CD4-positive, alpha-beta memory T cell (primary cell): ENCODE measurements at regions not wholly inside any gene's neighbourhood (a gene's known extent, or its start where the extent isn't known, plus 50 kb on each side); places are given as distances from the start of the nearest gene placed in this dataset.

ENCODE experiments used
- CTCF ChIA-PET: fragments of 350-600 bp; sonication (Branson Sonifier 250); formaldehyde crosslinking; loops from one replicate; lab custom pipeline; 2021; ENCODE audit warnings: inconsistent platforms; ENCODE audit not compliant: partially characterized antibody; lab: Charles Lee
- POLR2A ChIA-PET: fragments of 350-600 bp; sonication (Branson Sonifier 250); formaldehyde crosslinking; loops from one replicate; lab custom pipeline; 2021; ENCODE audit not compliant: partially characterized antibody; lab: Charles Lee
- DNase-seq, 5 donors: peaks; one replicate each; pipeline versions ENCODE4 v3.0.0 to v3.0.0-alpha.2; 2020 to 2022; ENCODE audit warnings: mixed read lengths in 1 of 5
- H3K27ac ChIP-seq: one replicate; pipeline ENCODE4 v1.7.0; 2013; ENCODE audit warnings: low read depth, low read length
- H3K27me3 ChIP-seq: 2 replicates; pipeline ENCODE4 v1.7.0; 2013; ENCODE audit warnings: mild to moderate bottlenecking, low read length, moderate library complexity; ENCODE audit not compliant: insufficient read depth
- H3K36me3 ChIP-seq: 2 replicates; pipeline ENCODE4 v1.7.0; 2013; ENCODE audit warnings: mild to moderate bottlenecking, low read length, moderate library complexity; ENCODE audit not compliant: insufficient read depth
- H3K4me1 ChIP-seq: 2 replicates; pipeline ENCODE4 v1.7.0; 2013; ENCODE audit warnings: mild to moderate bottlenecking, low read length, moderate library complexity; ENCODE audit not compliant: insufficient read depth
- H3K4me3 ChIP-seq, 2 donors: one replicate each; pipeline ENCODE4 v1.7.0; 2013; ENCODE audit warnings: low read length in 2 of 2, mild to moderate bottlenecking in 1 of 2
- H3K9me3 ChIP-seq, 2 donors: one replicate each; pipeline ENCODE4 v1.7.0; 2013; ENCODE audit warnings: low read length in 2 of 2, control low read depth in 1 of 2; ENCODE audit not compliant: control insufficient read depth in 1 of 2
- H3K27ac Mint-ChIP-seq, 7 donors: one replicate each; pipeline ENCODE4 v1.8.0; 2020 to 2021; ENCODE audit warnings: mixed read lengths in 7 of 7, mild to moderate bottlenecking in 6 of 7, inconsistent platforms in 3 of 7, moderate library complexity in 3 of 7
- H3K27me3 Mint-ChIP-seq, 2 donors: one replicate each; pipeline ENCODE4 v1.8.0; 2020 to 2021; ENCODE audit warnings: mixed read lengths in 2 of 2
- H3K36me3 Mint-ChIP-seq, 2 donors: one replicate each; pipeline ENCODE4 v1.8.0; 2020 to 2021; ENCODE audit warnings: mixed read lengths in 2 of 2, inconsistent platforms in 1 of 2, mild to moderate bottlenecking in 1 of 2
- H3K4me1 Mint-ChIP-seq, 4 donors: one replicate each; pipeline ENCODE4 v1.8.0; 2020 to 2021; ENCODE audit warnings: mixed read lengths in 4 of 4, mild to moderate bottlenecking in 1 of 4
- H3K4me3 Mint-ChIP-seq, 8 donors: one replicate each; pipeline ENCODE4 v1.8.0; 2020 to 2021; ENCODE audit warnings: mixed read lengths in 8 of 8, mild to moderate bottlenecking in 7 of 8, moderate library complexity in 6 of 8, inconsistent platforms in 3 of 8
- H3K9me3 Mint-ChIP-seq, 8 donors: one replicate each; pipeline ENCODE4 v1.8.0; 2020 to 2021; ENCODE audit warnings: mixed read lengths in 8 of 8, mild to moderate bottlenecking in 5 of 8, inconsistent platforms in 3 of 8, moderate library complexity in 1 of 8
- intact Hi-C: fragments of 100-400 bp; cut with micrococcal nuclease; formaldehyde crosslinking; loops from one replicate; pipeline ENCODE4 v1.15.1; 2023

DNA sequence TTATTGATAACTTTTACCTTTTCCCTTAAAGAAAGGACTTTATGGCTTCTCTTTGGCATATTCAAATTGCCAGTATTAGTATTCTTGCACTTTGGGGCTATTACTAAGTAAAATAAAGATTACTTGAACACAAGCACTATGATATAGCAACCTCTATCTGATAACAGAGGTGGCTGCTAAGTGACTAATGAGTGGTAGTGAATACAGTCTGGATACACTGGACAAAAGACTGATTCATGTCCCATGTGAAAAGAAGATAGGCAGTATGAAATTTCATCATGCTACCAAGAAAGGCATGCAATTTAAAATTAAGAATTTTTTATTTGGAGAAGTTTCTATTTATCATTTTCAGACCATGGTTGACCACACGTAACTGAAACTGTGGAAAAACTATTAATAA is 399.9 kb downstream of the FSCB start:
- Mint-ChIP-seq H3K4me1 (no peaks in the 10 kb centered on the region), H3K9me3 (peaks cover 0 to 18% (median 6%) of the 10 kb centered on the region in 8 donors), H3K27me3 (no peaks in the 10 kb centered on the region), H3K4me3 (no peak overlapping the region), H3K27ac (no peak overlapping the region), H3K36me3 (no peaks in the 10 kb centered on the region)
- H3K9me3 ChIP-seq = no peaks in the 10 kb centered on the region
- no peaks in the 10 kb centered on the region for H3K27me3 ChIP-seq
- H3K4me1 ChIP-seq = no peaks in the 10 kb centered on the region
- DNase-seq = no peak
- ChIA-PET POLR2A (no interaction called here), CTCF (no interaction called here)
- intact Hi-C loops = no loop called here
- H3K4me3 ChIP-seq = no peak overlapping the region
- H3K27ac ChIP-seq = no peak overlapping the region
- H3K36me3 ChIP-seq = no peaks in the 10 kb centered on the region

- H3K4me3 Mint-ChIP-seq = no peak overlapping the region
- H3K4me1 Mint-ChIP-seq = no peaks in the 10 kb centered on the region
- DNase-seq = no peak
- intact Hi-C loops = no loop called here
- ChIA-PET CTCF (no interaction called here), POLR2A (no interaction called here)
- no peaks in the 10 kb centered on the region for H3K27me3 Mint-ChIP-seq
- no peaks in the 10 kb centered on the region for H3K4me1 ChIP-seq
- no peaks in the 10 kb centered on the region for H3K36me3 Mint-ChIP-seq
- H3K27me3 ChIP-seq = no peaks in the 10 kb centered on the region
- no peaks in the 10 kb centered on the region for H3K9me3 ChIP-seq
- H3K36me3 ChIP-seq = no peaks in the 10 kb centered on the region
- H3K27ac Mint-ChIP-seq = no peak overlapping the region
- peaks cover 2 to 12% (median 10%) of the 10 kb centered on the region in 8 donors for H3K9me3 Mint-ChIP-seq
- no peak overlapping the region for H3K27ac ChIP-seq
- no peak overlapping the region for H3K4me3 ChIP-seq
These were observed 407.2 kb downstream of the FSCB start for GRCh38 chr14:44099743-44100488.

- intact Hi-C loops = no loop called here
- Histone ChIP-seq H3K27ac (no peak overlapping the region), H3K4me3 (no peak overlapping the region), H3K27me3 (no peaks in the 10 kb centered on the region), H3K4me1 (no peaks in the 10 kb centered on the region), H3K36me3 (no peaks in the 10 kb centered on the region), H3K9me3 (no peaks in the 10 kb centered on the region)
- POLR2A ChIA-PET = no interaction called here
- Mint-ChIP-seq H3K27me3 (no peaks in the 10 kb centered on the region), H3K4me3 (no peak overlapping the region), H3K4me1 (no peaks in the 10 kb centered on the region), H3K36me3 (no peaks in the 10 kb centered on the region), H3K9me3 (peaks cover 2 to 16% (median 10%) of the 10 kb centered on the region in 8 donors), H3K27ac (no peak overlapping the region)
- CTCF ChIA-PET = no interaction called here
- no peak for DNase-seq
These were observed 425.9 kb downstream of the FSCB start for GRCh38 chr14:44081146-44081545.

GRCh38 chr14:44070046-44070445 is 437.0 kb downstream of the FSCB start:
- Histone ChIP-seq H3K27ac (no peak overlapping the region), H3K4me3 (no peak overlapping the region), H3K9me3 (no peaks in the 10 kb centered on the region), H3K27me3 (no peaks in the 10 kb centered on the region), H3K36me3 (no peaks in the 10 kb centered on the region), H3K4me1 (no peaks in the 10 kb centered on the region)
- Mint-ChIP-seq H3K4me3 (no peak overlapping the region), H3K27ac (no peak overlapping the region), H3K4me1 (no peaks in the 10 kb centered on the region), H3K9me3 (peaks cover 0 to 6% (median 0%) of the 10 kb centered on the region in 8 donors), H3K36me3 (no peaks in the 10 kb centered on the region), H3K27me3 (no peaks in the 10 kb centered on the region)
- POLR2A ChIA-PET = no interaction called here
- DNase-seq = no peak
- CTCF ChIA-PET = no interaction called here
- intact Hi-C loops = no loop called here

GRCh38 chr14:44053422-44053821 is 453.7 kb downstream of the FSCB start:
- no peak overlapping the region for H3K27ac Mint-ChIP-seq
- Histone ChIP-seq H3K4me1 (no peaks in the 10 kb centered on the region), H3K4me3 (no peak overlapping the region), H3K27me3 (no peaks in the 10 kb centered on the region), H3K36me3 (no peaks in the 10 kb centered on the region), H3K9me3 (no peaks in the 10 kb centered on the region), H3K27ac (no peak overlapping the region)
- H3K9me3 Mint-ChIP-seq = peaks cover 0 to 20% (median 6%) of the 10 kb centered on the region in 8 donors
- intact Hi-C loops = no loop called here
- ChIA-PET POLR2A (no interaction called here), CTCF (no interaction called here)
- H3K4me3 Mint-ChIP-seq = no peak overlapping the region
- H3K36me3 Mint-ChIP-seq = no peaks in the 10 kb centered on the region
- no peak for DNase-seq
- H3K27me3 Mint-ChIP-seq = no peaks in the 10 kb centered on the region
- no peaks in the 10 kb centered on the region for H3K4me1 Mint-ChIP-seq

- H3K27ac Mint-ChIP-seq = no peak overlapping the region
- Histone ChIP-seq H3K36me3 (no peaks in the 10 kb centered on the region), H3K4me3 (no peak overlapping the region), H3K4me1 (no peaks in the 10 kb centered on the region), H3K9me3 (no peaks in the 10 kb centered on the region), H3K27ac (no peak overlapping the region), H3K27me3 (no peaks in the 10 kb centered on the region)
- no peak overlapping the region for H3K4me3 Mint-ChIP-seq
- no peaks in the 10 kb centered on the region for H3K4me1 Mint-ChIP-seq
- DNase-seq = no peak
- CTCF ChIA-PET = no interaction called here
- H3K27me3 Mint-ChIP-seq = no peaks in the 10 kb centered on the region
- intact Hi-C loops = no loop called here
- no peaks in the 10 kb centered on the region for H3K36me3 Mint-ChIP-seq
- POLR2A ChIA-PET = no interaction called here
- H3K9me3 Mint-ChIP-seq = peaks cover 0 to 23% (median 8%) of the 10 kb centered on the region in 8 donors
These were observed 465.4 kb downstream of the FSCB start for GRCh38 chr14:44041700-44042099.

GRCh38 chr14:44040561-44040960 is 466.5 kb downstream of the FSCB start:
- ChIA-PET POLR2A (no interaction called here), CTCF (no interaction called here)
- no peaks in the 10 kb centered on the region for H3K27me3 Mint-ChIP-seq
- Histone ChIP-seq H3K4me1 (no peaks in the 10 kb centered on the region), H3K36me3 (no peaks in the 10 kb centered on the region), H3K27ac (no peak overlapping the region), H3K27me3 (no peaks in the 10 kb centered on the region), H3K9me3 (no peaks in the 10 kb centered on the region), H3K4me3 (no peak overlapping the region)
- peaks cover 0 to 21% (median 7%) of the 10 kb centered on the region in 8 donors for H3K9me3 Mint-ChIP-seq
- intact Hi-C loops = no loop called here
- no peak overlapping the region for H3K4me3 Mint-ChIP-seq
- no peaks in the 10 kb centered on the region for H3K4me1 Mint-ChIP-seq
- H3K36me3 Mint-ChIP-seq = no peaks in the 10 kb centered on the region
- DNase-seq = no peak
- no peak overlapping the region for H3K27ac Mint-ChIP-seq
